ENCODE measurements at regions not wholly inside any gene's neighbourhood (a gene's known extent, or its start where the extent isn't known, plus 50 kb on each side); places are given as distances from the start of the nearest gene placed in this dataset.

GRCh38 chr13:93058301-93058700, 168.3 kb upstream of the GPC6 start:
- no peak for DNase-seq (ENCODE audit: low read depth)
- Histone ChIP-seq H3K4me3 (ENCODE audit: low read depth, low read length) (no peak overlapping the region), H3K36me3 (ENCODE audit: control insufficient read depth, insufficient read depth, low read length) (no peaks in the 10 kb centered on the region), H3K27me3 (ENCODE audit: control insufficient read depth, insufficient read depth, low read length) (no peaks in the 10 kb centered on the region)
- no peak for TF ChIP-seq CTCF (IDR thresholded peaks at IDR 0.05; ENCODE audit: insufficient read depth, low read length, poor library complexity, severe bottlenecking)

GRCh38 chr13:93060144-93060543, 166.5 kb upstream of the GPC6 start:
- DNase-seq (ENCODE audit: low read depth) = no peak

GRCh38 chr13:93066187-93066586, 160.4 kb upstream of the GPC6 start:
- no peaks in the 10 kb centered on the region for H3K27me3 ChIP-seq (ENCODE audit: control insufficient read depth, insufficient read depth, low read length)
- TF ChIP-seq CTCF (IDR thresholded peaks at IDR 0.05; ENCODE audit: insufficient read depth, low read length, poor library complexity, severe bottlenecking) = no peak
- DNase-seq (ENCODE audit: low read depth) = no peak
- H3K36me3 ChIP-seq (ENCODE audit: control insufficient read depth, insufficient read depth, low read length) = no peaks in the 10 kb centered on the region
- no peak overlapping the region for H3K4me3 ChIP-seq (ENCODE audit: low read depth, low read length)

More at GRCh38 chr13:93060144-93060543, 166.5 kb upstream of the GPC6 start:
- H3K4me3 ChIP-seq (ENCODE audit: low read depth, low read length) = no peak overlapping the region
- no peak for TF ChIP-seq CTCF (IDR thresholded peaks at IDR 0.05; ENCODE audit: insufficient read depth, low read length, poor library complexity, severe bottlenecking)
- H3K36me3 ChIP-seq (ENCODE audit: control insufficient read depth, insufficient read depth, low read length) = no peaks in the 10 kb centered on the region
- H3K27me3 ChIP-seq (ENCODE audit: control insufficient read depth, insufficient read depth, low read length) = no peaks in the 10 kb centered on the region

- no peak for DNase-seq (ENCODE audit: low read depth)
These were observed 147.3 kb upstream of the GPC6 start for GRCh38 chr13:93079294-93079693.

GRCh38 chr13:93080166-93080565, 146.4 kb upstream of the GPC6 start:
- DNase-seq (ENCODE audit: low read depth) = no peak
- TF ChIP-seq CTCF (IDR thresholded peaks at IDR 0.05; ENCODE audit: insufficient read depth, low read length, poor library complexity, severe bottlenecking) = no peak
- Histone ChIP-seq H3K36me3 (ENCODE audit: control insufficient read depth, insufficient read depth, low read length) (no peaks in the 10 kb centered on the region), H3K4me3 (ENCODE audit: low read depth, low read length) (no peak overlapping the region), H3K27me3 (ENCODE audit: control insufficient read depth, insufficient read depth, low read length) (no peaks in the 10 kb centered on the region)

More at GRCh38 chr13:93079294-93079693, 147.3 kb upstream of the GPC6 start:
- H3K4me3 ChIP-seq (ENCODE audit: low read depth, low read length) = no peak overlapping the region
- no peaks in the 10 kb centered on the region for H3K27me3 ChIP-seq (ENCODE audit: control insufficient read depth, insufficient read depth, low read length)
- no peaks in the 10 kb centered on the region for H3K36me3 ChIP-seq (ENCODE audit: control insufficient read depth, insufficient read depth, low read length)
- TF ChIP-seq CTCF (IDR thresholded peaks at IDR 0.05; ENCODE audit: insufficient read depth, low read length, poor library complexity, severe bottlenecking) = no peak

GRCh38 chr13:93080587-93080986, 146.0 kb upstream of the GPC6 start:
- no peak for TF ChIP-seq CTCF (IDR thresholded peaks at IDR 0.05; ENCODE audit: insufficient read depth, low read length, poor library complexity, severe bottlenecking)
- Histone ChIP-seq H3K36me3 (ENCODE audit: control insufficient read depth, insufficient read depth, low read length) (no peaks in the 10 kb centered on the region), H3K27me3 (ENCODE audit: control insufficient read depth, insufficient read depth, low read length) (no peaks in the 10 kb centered on the region), H3K4me3 (ENCODE audit: low read depth, low read length) (no peak overlapping the region)
- DNase-seq (ENCODE audit: low read depth) = peak; percentile 18

All from kidney epithelial cell (primary cell).